C4-2B (cell line): ENCODE measurements at regions not wholly inside any gene's neighbourhood (a gene's known extent, or its start where the extent isn't known, plus 50 kb on each side); places are given as distances from the start of the nearest gene placed in this dataset.

Source experiments
- ZFX ChIP-seq: fragments of 450-650 bp; IDR thresholded peaks from 2 replicates; pipeline ENCODE4 v1.6.1; 2017
- TF ChIP-seq, protein P1 (sequence below): fragments of 450-650 bp; conservative IDR thresholded peaks from 2 replicates; pipeline ENCODE4 v1.5.1; 2017; ENCODE audit warnings: mild to moderate bottlenecking

DNA sequence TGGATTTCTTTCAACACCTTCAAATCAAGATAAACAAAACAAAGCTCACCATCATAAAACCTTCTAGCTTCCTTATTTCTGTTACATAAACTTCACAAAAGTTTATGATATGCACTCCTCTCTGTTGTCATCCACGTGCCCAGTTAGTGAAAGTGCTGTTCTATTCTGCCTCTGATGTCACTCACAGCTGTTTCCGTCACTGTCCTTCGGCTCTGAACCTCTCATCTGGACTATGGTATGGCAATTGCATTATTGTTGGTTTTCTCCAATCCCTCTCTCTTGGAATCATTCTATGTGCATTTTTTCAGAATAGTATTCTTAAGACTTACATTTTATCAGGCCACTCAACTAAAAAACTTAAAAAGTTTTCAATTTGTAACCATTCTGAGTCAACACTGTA lies 264.2 kb upstream of the DAPK1 start:
- TF ChIP-seq, protein P1, sequence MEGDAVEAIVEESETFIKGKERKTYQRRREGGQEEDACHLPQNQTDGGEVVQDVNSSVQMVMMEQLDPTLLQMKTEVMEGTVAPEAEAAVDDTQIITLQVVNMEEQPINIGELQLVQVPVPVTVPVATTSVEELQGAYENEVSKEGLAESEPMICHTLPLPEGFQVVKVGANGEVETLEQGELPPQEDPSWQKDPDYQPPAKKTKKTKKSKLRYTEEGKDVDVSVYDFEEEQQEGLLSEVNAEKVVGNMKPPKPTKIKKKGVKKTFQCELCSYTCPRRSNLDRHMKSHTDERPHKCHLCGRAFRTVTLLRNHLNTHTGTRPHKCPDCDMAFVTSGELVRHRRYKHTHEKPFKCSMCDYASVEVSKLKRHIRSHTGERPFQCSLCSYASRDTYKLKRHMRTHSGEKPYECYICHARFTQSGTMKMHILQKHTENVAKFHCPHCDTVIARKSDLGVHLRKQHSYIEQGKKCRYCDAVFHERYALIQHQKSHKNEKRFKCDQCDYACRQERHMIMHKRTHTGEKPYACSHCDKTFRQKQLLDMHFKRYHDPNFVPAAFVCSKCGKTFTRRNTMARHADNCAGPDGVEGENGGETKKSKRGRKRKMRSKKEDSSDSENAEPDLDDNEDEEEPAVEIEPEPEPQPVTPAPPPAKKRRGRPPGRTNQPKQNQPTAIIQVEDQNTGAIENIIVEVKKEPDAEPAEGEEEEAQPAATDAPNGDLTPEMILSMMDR = no peak
- no peak for TF ChIP-seq ZFX
